Peyer's patch (tissue), 4 donors: ENCODE measurements at regions not wholly inside any gene's neighbourhood (a gene's known extent, or its start where the extent isn't known, plus 50 kb on each side); places are given as distances from the start of the nearest gene placed in this dataset.

ENCODE experiments used
- DNase-seq, 3 donors: peaks; one replicate each; pipeline ENCODE4 v3.0.0-alpha.2; 2017 to 2019
- H3K27ac ChIP-seq, 4 donors: fragments of 200-600 bp; sonication (generic); one replicate each; pipeline ENCODE4 v1.5.1; 2016 to 2019
- H3K27me3 ChIP-seq, 2 donors: fragments of 200-600 bp; sonication (generic); one replicate each; pipeline ENCODE4 v1.5.1; 2019
- H3K36me3 ChIP-seq, 3 donors: fragments of 200-600 bp; sonication (generic); one replicate each; pipeline ENCODE4 v1.5.1; 2016 to 2019
- H3K4me1 ChIP-seq, 4 donors: fragments of 200-600 bp; sonication (generic); one replicate each; pipeline ENCODE4 v1.5.1; 2016 to 2019
- H3K4me3 ChIP-seq, 4 donors: fragments of 200-600 bp; sonication (generic); 1 replicate in 3 of 4; 2 replicates in 1 of 4; pipeline ENCODE4 v1.5.1; 2016 to 2019; ENCODE audit warnings: mild to moderate bottlenecking in 1 of 4
- H3K9me3 ChIP-seq, 4 donors: fragments of 200-600 bp; sonication (generic); one replicate each; pipeline ENCODE4 v1.5.1; 2016 to 2019; ENCODE audit warnings: mild to moderate bottlenecking in 1 of 4
- POLR2A ChIP-seq, 2 donors: fragments of 450-650 bp; IDR thresholded peaks; one replicate each; pipeline ENCODE4 v1.5.1; 2017; ENCODE audit warnings: antibody characterized with exemption in 2 of 2, mild to moderate bottlenecking in 2 of 2, moderate library complexity in 2 of 2
- TF ChIP-seq, protein P1 (sequence below), 6 experiments: fragments of 450-650 bp in 4 of 6; fragments of 200-600 bp in 2 of 6; sonication (generic) in 1 of 6; IDR thresholded peaks; one replicate each; pipeline ENCODE4 v1.5.1; 2017 to 2019; ENCODE audit warnings: antibody characterized with exemption in 6 of 6, mild to moderate bottlenecking in 3 of 6, moderate library complexity in 1 of 6

GRCh38 chr6:147009358-147009757, 194.9 kb upstream of the STXBP5 start:
- H3K27me3 ChIP-seq, result no peaks in the 10 kb centered on the region
- no peak for DNase-seq
- no peaks in the 10 kb centered on the region for H3K4me1 ChIP-seq
- H3K9me3 ChIP-seq, result no peaks in the 10 kb centered on the region
- no peaks in the 10 kb centered on the region for H3K36me3 ChIP-seq
- H3K27ac ChIP-seq, result no peak overlapping the region
- H3K4me3 ChIP-seq, result no peak overlapping the region
- TF ChIP-seq, protein P1, sequence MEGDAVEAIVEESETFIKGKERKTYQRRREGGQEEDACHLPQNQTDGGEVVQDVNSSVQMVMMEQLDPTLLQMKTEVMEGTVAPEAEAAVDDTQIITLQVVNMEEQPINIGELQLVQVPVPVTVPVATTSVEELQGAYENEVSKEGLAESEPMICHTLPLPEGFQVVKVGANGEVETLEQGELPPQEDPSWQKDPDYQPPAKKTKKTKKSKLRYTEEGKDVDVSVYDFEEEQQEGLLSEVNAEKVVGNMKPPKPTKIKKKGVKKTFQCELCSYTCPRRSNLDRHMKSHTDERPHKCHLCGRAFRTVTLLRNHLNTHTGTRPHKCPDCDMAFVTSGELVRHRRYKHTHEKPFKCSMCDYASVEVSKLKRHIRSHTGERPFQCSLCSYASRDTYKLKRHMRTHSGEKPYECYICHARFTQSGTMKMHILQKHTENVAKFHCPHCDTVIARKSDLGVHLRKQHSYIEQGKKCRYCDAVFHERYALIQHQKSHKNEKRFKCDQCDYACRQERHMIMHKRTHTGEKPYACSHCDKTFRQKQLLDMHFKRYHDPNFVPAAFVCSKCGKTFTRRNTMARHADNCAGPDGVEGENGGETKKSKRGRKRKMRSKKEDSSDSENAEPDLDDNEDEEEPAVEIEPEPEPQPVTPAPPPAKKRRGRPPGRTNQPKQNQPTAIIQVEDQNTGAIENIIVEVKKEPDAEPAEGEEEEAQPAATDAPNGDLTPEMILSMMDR (IDR thresholded peaks at IDR 0.05), result no peak
- TF ChIP-seq POLR2A (IDR thresholded peaks at IDR 0.05), result no peak

- no peak for DNase-seq
- Histone ChIP-seq H3K4me1 (no peaks in the 10 kb centered on the region), H3K9me3 (no peaks in the 10 kb centered on the region), H3K27ac (no peak overlapping the region), H3K36me3 (no peaks in the 10 kb centered on the region), H3K4me3 (no peak overlapping the region), H3K27me3 (no peaks in the 10 kb centered on the region)
- TF ChIP-seq, protein P1 (IDR thresholded peaks at IDR 0.05), result no peak
- TF ChIP-seq POLR2A (IDR thresholded peaks at IDR 0.05), result no peak
Observed at GRCh38 chr6:147015674-147016073, 188.5 kb upstream of the STXBP5 start.

DNA sequence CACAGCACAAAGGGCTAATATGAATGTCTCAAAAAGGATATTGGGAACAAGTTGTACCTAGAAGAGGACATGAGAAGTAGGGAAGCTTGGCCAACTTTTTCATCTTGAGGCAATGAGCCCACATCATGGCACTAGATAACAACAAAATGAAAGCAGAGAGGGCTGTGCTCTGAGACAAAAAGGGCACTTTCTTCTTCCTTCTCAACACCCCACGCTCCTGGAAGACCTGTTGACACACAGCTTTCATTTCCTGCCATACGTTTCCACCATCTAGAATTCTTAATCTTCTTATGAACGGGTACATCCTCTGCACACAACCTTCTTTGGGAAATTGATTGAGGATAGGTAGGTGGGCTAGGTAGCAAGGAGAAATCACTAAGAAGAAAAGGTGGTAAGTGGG, 187.8 kb upstream of the STXBP5 start:
- H3K27me3 ChIP-seq, result no peaks in the 10 kb centered on the region
- DNase-seq, result no peak

GRCh38 chr6:147017153-147017552, 187.1 kb upstream of the STXBP5 start:
- Histone ChIP-seq H3K4me1 (no peaks in the 10 kb centered on the region), H3K4me3 (no peak overlapping the region), H3K9me3 (no peaks in the 10 kb centered on the region), H3K36me3 (no peaks in the 10 kb centered on the region), H3K27ac (no peak overlapping the region), H3K27me3 (no peaks in the 10 kb centered on the region)
- TF ChIP-seq POLR2A (IDR thresholded peaks at IDR 0.05), result no peak
- TF ChIP-seq, protein P1 (IDR thresholded peaks at IDR 0.05), result no peak
- DNase-seq, result no peak

More for the DNA sequence above, 187.8 kb upstream of the STXBP5 start:
- Histone ChIP-seq H3K36me3 (no peaks in the 10 kb centered on the region), H3K4me1 (no peaks in the 10 kb centered on the region), H3K9me3 (no peaks in the 10 kb centered on the region), H3K27ac (no peak overlapping the region), H3K4me3 (no peak overlapping the region)
- TF ChIP-seq POLR2A (IDR thresholded peaks at IDR 0.05), result no peak
- TF ChIP-seq, protein P1 (IDR thresholded peaks at IDR 0.05), result no peak

GRCh38 chr6:147019001-147019400, 185.2 kb upstream of the STXBP5 start:
- TF ChIP-seq, protein P1 (IDR thresholded peaks at IDR 0.05), result no peak
- TF ChIP-seq POLR2A (IDR thresholded peaks at IDR 0.05), result no peak
- no peaks in the 10 kb centered on the region for H3K36me3 ChIP-seq
- no peak overlapping the region for H3K4me3 ChIP-seq
- H3K4me1 ChIP-seq, result no peaks in the 10 kb centered on the region
- no peaks in the 10 kb centered on the region for H3K27me3 ChIP-seq
- DNase-seq, result no peak
- no peak overlapping the region for H3K27ac ChIP-seq
- H3K9me3 ChIP-seq, result no peaks in the 10 kb centered on the region

GRCh38 chr6:147022041-147022440, 182.2 kb upstream of the STXBP5 start:
- no peak for TF ChIP-seq POLR2A (IDR thresholded peaks at IDR 0.05)
- Histone ChIP-seq H3K4me3 (no peak overlapping the region), H3K4me1 (no peaks in the 10 kb centered on the region), H3K27ac (no peak overlapping the region), H3K9me3 (no peaks in the 10 kb centered on the region), H3K27me3 (no peaks in the 10 kb centered on the region), H3K36me3 (no peaks in the 10 kb centered on the region)
- DNase-seq, result no peak
